Glutamatergic neuron (in vitro differentiated cells): ENCODE measurements at regions not wholly inside any gene's neighbourhood (a gene's known extent, or its start where the extent isn't known, plus 50 kb on each side); places are given as distances from the start of the nearest gene placed in this dataset.

Experiments used
- DNase-seq: peaks from one replicate; pipeline ENCODE4 v3.0.0; 2022
- H3K27ac Mint-ChIP-seq: one replicate; pipeline ENCODE4 v1.8.0; 2020; ENCODE audit warnings: mild to moderate bottlenecking, mixed read lengths, inconsistent platforms; ENCODE audit not compliant: unreplicated experiment
- H3K27me3 Mint-ChIP-seq: one replicate; pipeline ENCODE4 v1.8.0; 2020; ENCODE audit warnings: mild to moderate bottlenecking, moderate library complexity, mixed read lengths, inconsistent platforms; ENCODE audit not compliant: unreplicated experiment
- H3K36me3 Mint-ChIP-seq: one replicate; pipeline ENCODE4 v1.8.0; 2020; ENCODE audit warnings: mild to moderate bottlenecking, mixed read lengths, inconsistent platforms; ENCODE audit not compliant: unreplicated experiment
- H3K4me1 Mint-ChIP-seq: one replicate; pipeline ENCODE4 v1.8.0; 2020; ENCODE audit warnings: mild to moderate bottlenecking, low read depth, mixed read lengths, inconsistent platforms; ENCODE audit not compliant: unreplicated experiment
- H3K4me3 Mint-ChIP-seq: one replicate; pipeline ENCODE4 v1.8.0; 2020; ENCODE audit warnings: mild to moderate bottlenecking, mixed read lengths, inconsistent platforms; ENCODE audit not compliant: unreplicated experiment
- H3K9me3 Mint-ChIP-seq: one replicate; pipeline ENCODE4 v1.8.0; 2020; ENCODE audit warnings: mild to moderate bottlenecking, moderate library complexity, mixed read lengths, inconsistent platforms; ENCODE audit not compliant: unreplicated experiment
- CTCF ChIP-seq: fragments of 200-600 bp; sonication (generic); IDR thresholded peaks from one replicate; pipeline ENCODE4 v1.5.0; 2021; ENCODE audit not compliant: partially characterized antibody, unreplicated experiment

DNA sequence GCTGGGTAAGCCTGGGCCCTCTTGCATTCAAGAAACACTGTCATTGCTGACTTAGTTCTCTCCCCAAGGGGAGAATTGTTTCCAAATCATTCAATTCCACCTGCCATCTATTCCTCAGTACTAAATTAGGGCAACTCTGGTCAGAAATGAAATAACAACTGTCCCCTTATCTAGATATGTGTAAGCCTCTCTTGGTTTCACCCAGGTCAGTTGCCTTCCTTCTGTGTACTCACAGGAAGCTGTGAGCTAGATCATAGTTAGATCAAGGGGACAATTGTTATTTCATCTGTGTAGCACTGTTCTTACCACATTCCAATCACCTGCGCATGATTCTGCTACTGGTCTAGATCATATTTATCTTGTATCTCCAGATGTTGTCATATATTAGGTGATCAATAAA lies 483.0 kb upstream of the SORCS1 start:
- Mint-ChIP-seq H3K27me3 (peaks cover 2% of the 10 kb centered on the region), H3K9me3 (no peaks in the 10 kb centered on the region), H3K36me3 (no peaks in the 10 kb centered on the region), H3K4me3 (no peak overlapping the region), H3K27ac (no peak overlapping the region), H3K4me1 (peaks cover 5% of the 10 kb centered on the region)
- no peak for DNase-seq
- no peak for TF ChIP-seq CTCF

- peaks cover 4% of the 10 kb centered on the region for H3K4me1 Mint-ChIP-seq
- no peaks in the 10 kb centered on the region for H3K27me3 Mint-ChIP-seq
- peak overlapping the region; percentile 38 for H3K27ac Mint-ChIP-seq
- TF ChIP-seq CTCF = no peak
- DNase-seq = no peak
- H3K36me3 Mint-ChIP-seq = no peaks in the 10 kb centered on the region
- no peak overlapping the region for H3K4me3 Mint-ChIP-seq
- H3K9me3 Mint-ChIP-seq = no peaks in the 10 kb centered on the region
Measured at GRCh38 chr10:107631876-107632275, 467.4 kb upstream of the SORCS1 start.

DNA sequence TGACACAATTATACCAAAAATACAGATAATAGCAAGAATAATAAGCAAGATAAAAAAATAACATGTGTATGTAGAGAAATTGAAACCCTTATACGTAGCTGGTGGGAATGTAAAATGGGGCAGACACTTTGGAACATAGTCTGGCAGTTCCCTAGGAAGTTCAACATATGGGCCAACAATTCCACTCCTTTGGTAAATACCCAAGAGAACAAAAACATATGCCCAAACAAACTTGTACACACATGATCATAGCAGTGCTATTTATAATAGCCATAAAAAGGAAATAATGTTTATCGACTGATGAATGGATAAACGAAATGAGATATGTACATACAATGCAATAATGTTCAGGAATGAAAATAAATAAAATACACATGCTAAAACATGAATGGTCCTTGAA lies 462.4 kb upstream of the SORCS1 start:
- Mint-ChIP-seq H3K27ac (no peak overlapping the region), H3K27me3 (peaks cover 2% of the 10 kb centered on the region), H3K36me3 (no peaks in the 10 kb centered on the region), H3K4me3 (no peak overlapping the region), H3K9me3 (no peaks in the 10 kb centered on the region), H3K4me1 (peaks cover 11% of the 10 kb centered on the region)
- no peak for TF ChIP-seq CTCF
- no peak for DNase-seq

- no peaks in the 10 kb centered on the region for H3K36me3 Mint-ChIP-seq
- H3K4me1 Mint-ChIP-seq = peaks cover 8% of the 10 kb centered on the region
- H3K27ac Mint-ChIP-seq = no peak overlapping the region
- DNase-seq = no peak
- no peak overlapping the region for H3K4me3 Mint-ChIP-seq
- TF ChIP-seq CTCF = no peak
- H3K9me3 Mint-ChIP-seq = no peaks in the 10 kb centered on the region
- H3K27me3 Mint-ChIP-seq = peaks cover 2% of the 10 kb centered on the region
Measured at GRCh38 chr10:107623292-107623691, 458.8 kb upstream of the SORCS1 start.

DNA sequence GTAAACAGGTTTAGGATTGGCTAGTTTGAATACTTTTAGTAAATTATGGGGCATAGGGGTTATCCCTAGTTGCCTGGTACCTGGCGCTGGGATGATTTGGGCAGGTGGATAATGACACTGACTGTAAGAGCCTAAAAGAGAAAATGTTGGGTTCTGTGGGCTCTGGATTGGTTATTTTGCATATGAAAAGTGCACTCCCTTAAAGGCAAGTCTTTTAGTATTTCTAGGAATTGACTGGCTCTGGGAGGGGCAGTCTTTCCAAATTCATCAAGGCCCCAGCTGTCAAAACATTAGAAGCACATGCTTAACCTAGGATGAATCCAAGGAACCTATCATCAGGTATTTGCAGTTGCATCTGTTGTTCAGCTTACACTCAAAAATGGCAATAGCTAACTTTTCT lies 454.6 kb upstream of the SORCS1 start:
- no peak for DNase-seq
- H3K9me3 Mint-ChIP-seq = no peaks in the 10 kb centered on the region
- H3K4me3 Mint-ChIP-seq = no peak overlapping the region
- no peak overlapping the region for H3K27ac Mint-ChIP-seq
- no peaks in the 10 kb centered on the region for H3K36me3 Mint-ChIP-seq
- H3K27me3 Mint-ChIP-seq = no peaks in the 10 kb centered on the region
- H3K4me1 Mint-ChIP-seq = no peaks in the 10 kb centered on the region
- no peak for TF ChIP-seq CTCF
